NOMO-1 treated with DMSO at 0.1 percent for 48 hours (cell line): ENCODE measurements at regions not wholly inside any gene's neighbourhood (a gene's known extent, or its start where the extent isn't known, plus 50 kb on each side); places are given as distances from the start of the nearest gene placed in this dataset.
A peak's percentile ranks its signal among the peaks of the same experiment; 100 is the strongest.
"Not testable (repeated sequence)": the region's sequence is repeated elsewhere in the genome, so short reads cannot be mapped to it uniquely, and the experiment has no call there.

Experiments
- DNase-seq: peaks from one replicate; lab custom pipeline; 2025; ENCODE audit not compliant: unreplicated experiment; lab: John Stamatoyannopoulos, UW

- no peak for DNase-seq
Observed at GRCh38 chr7:66502230-66503035, 126.2 kb upstream of the KCTD7 start.

GRCh38 chr7:66503036-66503370 lies 125.7 kb upstream of the KCTD7 start:
- no peak for DNase-seq

GRCh38 chr7:66503551-66504031 lies 125.1 kb upstream of the KCTD7 start:
- no peak for DNase-seq

GRCh38 chr7:66504131-66504530 lies 124.5 kb upstream of the KCTD7 start:
- no peak for DNase-seq

GRCh38 chr7:66505009-66505408 lies 123.7 kb upstream of the KCTD7 start:
- no peak for DNase-seq

GRCh38 chr7:66505531-66506451 lies 122.9 kb upstream of the KCTD7 start:
- DNase-seq, result no peak

- not testable (repeated sequence) for DNase-seq
Observed at GRCh38 chr7:66506703-66507102, 122.0 kb upstream of the KCTD7 start.

GRCh38 chr7:66507764-66508296 lies 120.9 kb upstream of the KCTD7 start:
- DNase-seq, result no peak

GRCh38 chr7:66508431-66508830 lies 120.2 kb upstream of the KCTD7 start:
- DNase-seq, result no peak

- no peak for DNase-seq
Observed at GRCh38 chr7:66514050-66514449, 114.6 kb upstream of the KCTD7 start.

- no peak for DNase-seq
Observed at GRCh38 chr7:66517212-66517909, 111.3 kb upstream of the KCTD7 start.

- DNase-seq, result no peak
Observed at GRCh38 chr7:66518151-66518691, 110.5 kb upstream of the KCTD7 start.

- no peak for DNase-seq
Observed at GRCh38 chr7:66521675-66522074, 107.0 kb upstream of the KCTD7 start.

- DNase-seq, result peak; percentile 7
Observed at GRCh38 chr7:66522518-66522917, 106.2 kb upstream of the KCTD7 start.

- no peak for DNase-seq
Observed at GRCh38 chr7:66523409-66523808, 105.3 kb upstream of the KCTD7 start.

GRCh38 chr7:66524738-66525137 lies 103.9 kb upstream of the KCTD7 start:
- no peak for DNase-seq

- not testable (repeated sequence) for DNase-seq
Observed at GRCh38 chr7:66526782-66527181, 101.9 kb upstream of the KCTD7 start.

GRCh38 chr7:66528652-66529051 lies 100.0 kb upstream of the KCTD7 start:
- no peak for DNase-seq

GRCh38 chr7:66529883-66530610 lies 98.6 kb upstream of the KCTD7 start:
- no peak for DNase-seq
